GM06990 (cell line): ENCODE measurements at regions not wholly inside any gene's neighbourhood (a gene's known extent, or its start where the extent isn't known, plus 50 kb on each side); places are given as distances from the start of the nearest gene placed in this dataset.
A peak's percentile ranks its signal among the peaks of the same experiment; 100 is the strongest.

Experiments used
- DNase-seq: peaks from one replicate; pipeline ENCODE4 v3.0.0-alpha.2; 2011; ENCODE audit not compliant: insufficient read length; ENCODE audit errors: extremely low read depth
- H3K27me3 ChIP-seq: replicated peaks from 2 replicates; pipeline ENCODE4 v1.6.0; 2011; ENCODE audit warnings: low read length; ENCODE audit not compliant: control insufficient read depth, insufficient read depth
- H3K36me3 ChIP-seq: 2 replicates; pipeline ENCODE4 v1.5.1; 2011; ENCODE audit warnings: low read length; ENCODE audit not compliant: control insufficient read depth, insufficient read depth
- H3K4me3 ChIP-seq: replicated peaks from 2 replicates; pipeline ENCODE4 v1.5.1; 2011; ENCODE audit warnings: low read depth, mild to moderate bottlenecking, control low read depth, low read length
- TF ChIP-seq, protein P1 (sequence below): IDR thresholded peaks from 2 replicates; pipeline ENCODE4 v1.5.1; 2011; ENCODE audit warnings: low read length, control low read depth, mild to moderate bottlenecking, inconsistent platforms; ENCODE audit not compliant: insufficient read depth, poor library complexity, severe bottlenecking

GRCh38 chr16:5398203-5398602, 300.6 kb upstream of the EEF2KMT start:
- no peaks in the 10 kb centered on the region; the same call in none of the 2 replicates for H3K27me3 ChIP-seq
- no peak for DNase-seq
- TF ChIP-seq, protein P1, sequence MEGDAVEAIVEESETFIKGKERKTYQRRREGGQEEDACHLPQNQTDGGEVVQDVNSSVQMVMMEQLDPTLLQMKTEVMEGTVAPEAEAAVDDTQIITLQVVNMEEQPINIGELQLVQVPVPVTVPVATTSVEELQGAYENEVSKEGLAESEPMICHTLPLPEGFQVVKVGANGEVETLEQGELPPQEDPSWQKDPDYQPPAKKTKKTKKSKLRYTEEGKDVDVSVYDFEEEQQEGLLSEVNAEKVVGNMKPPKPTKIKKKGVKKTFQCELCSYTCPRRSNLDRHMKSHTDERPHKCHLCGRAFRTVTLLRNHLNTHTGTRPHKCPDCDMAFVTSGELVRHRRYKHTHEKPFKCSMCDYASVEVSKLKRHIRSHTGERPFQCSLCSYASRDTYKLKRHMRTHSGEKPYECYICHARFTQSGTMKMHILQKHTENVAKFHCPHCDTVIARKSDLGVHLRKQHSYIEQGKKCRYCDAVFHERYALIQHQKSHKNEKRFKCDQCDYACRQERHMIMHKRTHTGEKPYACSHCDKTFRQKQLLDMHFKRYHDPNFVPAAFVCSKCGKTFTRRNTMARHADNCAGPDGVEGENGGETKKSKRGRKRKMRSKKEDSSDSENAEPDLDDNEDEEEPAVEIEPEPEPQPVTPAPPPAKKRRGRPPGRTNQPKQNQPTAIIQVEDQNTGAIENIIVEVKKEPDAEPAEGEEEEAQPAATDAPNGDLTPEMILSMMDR, result no peak

GRCh38 chr16:5396880-5397279, 299.3 kb upstream of the EEF2KMT start:
- DNase-seq, result no peak
- H3K27me3 ChIP-seq, result no peaks in the 10 kb centered on the region; the same call in none of the 2 replicates
- TF ChIP-seq, protein P1, result no peak
- no peak overlapping the region for H3K4me3 ChIP-seq
- H3K36me3 ChIP-seq, result no peaks in the 10 kb centered on the region

More at GRCh38 chr16:5398203-5398602, 300.6 kb upstream of the EEF2KMT start:
- Histone ChIP-seq H3K36me3 (no peaks in the 10 kb centered on the region), H3K4me3 (no peak overlapping the region)

- Histone ChIP-seq H3K36me3 (no peaks in the 10 kb centered on the region), H3K4me3 (no peak overlapping the region), H3K27me3 (no peaks in the 10 kb centered on the region; the same call in none of the 2 replicates)
- no peak for DNase-seq
- TF ChIP-seq, protein P1, result no peak
Observed at GRCh38 chr16:5393070-5393469, 295.5 kb upstream of the EEF2KMT start.

GRCh38 chr16:5386989-5387388, 289.4 kb upstream of the EEF2KMT start:
- Histone ChIP-seq H3K4me3 (no peak overlapping the region), H3K27me3 (no peaks in the 10 kb centered on the region), H3K36me3 (no peaks in the 10 kb centered on the region)
- DNase-seq, result peak; percentile 1
- TF ChIP-seq, protein P1, result no peak

GRCh38 chr16:5385811-5386210, 288.2 kb upstream of the EEF2KMT start:
- no peak overlapping the region for H3K4me3 ChIP-seq
- TF ChIP-seq, protein P1, result no peak
- no peaks in the 10 kb centered on the region for H3K36me3 ChIP-seq
- DNase-seq, result no peak
- H3K27me3 ChIP-seq, result no peaks in the 10 kb centered on the region

DNA sequence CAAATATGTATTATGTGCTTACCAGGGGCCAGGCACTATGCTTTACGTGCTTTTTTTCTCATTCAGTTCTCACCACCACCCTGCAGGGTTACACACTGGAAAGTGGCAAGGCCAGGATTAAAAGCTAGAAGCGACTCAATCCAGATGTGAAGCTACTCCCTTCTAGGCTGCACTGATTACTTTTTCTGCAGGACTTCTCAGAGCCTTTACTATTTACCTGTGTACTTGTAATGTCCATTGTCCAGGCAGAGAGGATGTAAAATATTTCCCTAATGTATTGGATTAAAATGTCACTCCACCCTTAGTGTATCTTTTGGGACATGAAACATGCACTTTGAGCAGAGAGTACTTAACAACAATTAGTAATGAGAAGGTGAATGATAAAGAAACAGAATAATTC, 287.5 kb upstream of the EEF2KMT start:
- Histone ChIP-seq H3K36me3 (no peaks in the 10 kb centered on the region), H3K4me3 (no peak overlapping the region), H3K27me3 (no peaks in the 10 kb centered on the region)
- TF ChIP-seq, protein P1, result no peak
- no peak for DNase-seq
